Fibroblast of the aortic adventitia (primary cell): ENCODE measurements at regions not wholly inside any gene's neighbourhood (a gene's known extent, or its start where the extent isn't known, plus 50 kb on each side); places are given as distances from the start of the nearest gene placed in this dataset.
A peak's percentile ranks its signal among the peaks of the same experiment; 100 is the strongest.
"Not testable (repeated sequence)": the region's sequence is repeated elsewhere in the genome, so short reads cannot be mapped to it uniquely, and the experiment has no call there.

Experiments
- DNase-seq: peaks from one replicate; pipeline ENCODE4 v3.0.0-alpha.2; 2010; ENCODE audit warnings: low read depth
- H3K4me3 ChIP-seq: 2 replicates; pipeline ENCODE4 v1.5.1; 2011; ENCODE audit warnings: low read depth, mild to moderate bottlenecking, control low read depth, low read length, moderate library complexity
- TF ChIP-seq, protein P1 (sequence below): IDR thresholded peaks from 2 replicates; pipeline ENCODE4 v1.5.1; 2011; ENCODE audit warnings: mild to moderate bottlenecking, low read length, control low read depth, inconsistent platforms; ENCODE audit not compliant: insufficient read depth

DNA sequence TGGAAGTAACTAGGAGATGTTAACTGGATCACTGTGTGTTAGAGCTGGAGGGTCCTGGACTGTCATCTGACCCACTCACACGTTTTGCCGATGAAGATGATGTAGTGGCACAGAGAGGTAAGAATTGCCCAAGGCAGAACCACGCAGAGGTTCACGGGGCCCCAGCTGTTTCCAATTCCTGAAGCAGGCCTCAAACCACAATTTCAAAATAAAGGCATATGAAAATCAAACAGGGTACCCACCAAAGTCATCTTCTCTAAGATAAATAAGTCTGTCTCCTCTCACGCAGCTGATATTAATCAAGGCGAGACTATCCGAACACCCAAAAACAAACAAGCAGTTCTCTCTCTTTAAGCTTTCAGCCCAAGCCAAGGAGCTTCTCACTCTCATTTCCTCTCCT, 113.3 kb upstream of the JCAD start:
- DNase-seq, result no peak

DNA sequence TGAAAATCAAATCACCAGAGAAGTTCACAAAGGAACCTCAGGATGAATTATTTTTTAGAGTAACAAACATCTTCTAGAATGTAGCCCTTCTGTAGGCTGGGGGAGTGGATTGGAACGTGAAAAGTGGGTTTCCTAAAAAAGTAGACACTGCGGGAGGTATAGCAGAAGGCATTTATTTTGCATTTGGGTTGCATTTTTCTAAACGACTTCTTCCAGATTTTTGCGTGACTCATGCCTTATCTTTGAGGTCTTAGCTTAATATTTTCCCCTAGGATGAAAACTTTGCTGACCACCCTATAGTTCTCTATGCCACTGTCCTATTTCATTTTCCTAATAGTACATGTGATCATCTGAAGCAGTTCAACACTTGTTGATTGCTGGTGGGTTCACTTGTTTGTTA, 112.7 kb upstream of the JCAD start:
- no peak for DNase-seq
- TF ChIP-seq, protein P1, sequence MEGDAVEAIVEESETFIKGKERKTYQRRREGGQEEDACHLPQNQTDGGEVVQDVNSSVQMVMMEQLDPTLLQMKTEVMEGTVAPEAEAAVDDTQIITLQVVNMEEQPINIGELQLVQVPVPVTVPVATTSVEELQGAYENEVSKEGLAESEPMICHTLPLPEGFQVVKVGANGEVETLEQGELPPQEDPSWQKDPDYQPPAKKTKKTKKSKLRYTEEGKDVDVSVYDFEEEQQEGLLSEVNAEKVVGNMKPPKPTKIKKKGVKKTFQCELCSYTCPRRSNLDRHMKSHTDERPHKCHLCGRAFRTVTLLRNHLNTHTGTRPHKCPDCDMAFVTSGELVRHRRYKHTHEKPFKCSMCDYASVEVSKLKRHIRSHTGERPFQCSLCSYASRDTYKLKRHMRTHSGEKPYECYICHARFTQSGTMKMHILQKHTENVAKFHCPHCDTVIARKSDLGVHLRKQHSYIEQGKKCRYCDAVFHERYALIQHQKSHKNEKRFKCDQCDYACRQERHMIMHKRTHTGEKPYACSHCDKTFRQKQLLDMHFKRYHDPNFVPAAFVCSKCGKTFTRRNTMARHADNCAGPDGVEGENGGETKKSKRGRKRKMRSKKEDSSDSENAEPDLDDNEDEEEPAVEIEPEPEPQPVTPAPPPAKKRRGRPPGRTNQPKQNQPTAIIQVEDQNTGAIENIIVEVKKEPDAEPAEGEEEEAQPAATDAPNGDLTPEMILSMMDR, result no peak
- H3K4me3 ChIP-seq, result no peak overlapping the region

More for the DNA sequence above, 113.3 kb upstream of the JCAD start:
- TF ChIP-seq, protein P1, result no peak
- H3K4me3 ChIP-seq, result no peak overlapping the region

DNA sequence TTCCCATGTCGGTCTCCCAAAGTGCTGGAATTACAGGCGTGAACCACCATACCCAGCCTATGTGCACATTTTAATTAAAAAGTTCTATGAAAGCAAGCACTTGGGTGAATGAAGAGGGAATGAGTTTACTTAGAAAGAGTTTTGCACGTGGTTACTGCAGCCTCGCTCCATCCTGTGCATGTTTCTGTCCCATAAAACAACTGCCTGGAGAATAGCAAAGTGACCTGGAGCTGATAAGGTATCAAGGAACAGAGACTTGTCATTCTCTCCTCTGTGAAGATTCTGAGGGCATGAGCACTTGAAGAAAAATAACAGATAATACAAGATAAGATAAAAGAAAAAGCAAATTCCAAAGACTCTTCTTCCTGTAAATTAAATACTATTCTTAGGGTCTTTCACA, 112.2 kb upstream of the JCAD start:
- no peak overlapping the region for H3K4me3 ChIP-seq
- DNase-seq, result no peak
- TF ChIP-seq, protein P1, result no peak

DNA sequence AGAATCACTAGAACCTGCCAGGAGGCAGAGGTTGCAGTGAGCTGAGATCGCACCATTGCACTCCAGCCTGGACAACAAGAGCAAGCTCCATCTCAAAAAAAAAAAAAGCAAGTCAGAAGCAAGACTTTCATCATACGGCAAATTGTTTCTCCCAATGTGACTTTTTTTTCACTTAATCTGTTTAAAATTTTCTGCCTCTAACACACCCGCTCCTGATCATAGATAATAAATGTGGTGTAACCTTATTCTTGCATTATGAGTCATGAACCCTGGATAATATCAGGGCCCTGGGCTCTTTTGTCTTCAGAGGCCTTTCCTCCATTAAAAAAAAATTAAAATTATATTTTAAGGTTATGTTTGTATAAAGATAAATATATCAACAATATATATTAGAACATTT, 111.4 kb upstream of the JCAD start:
- DNase-seq, result peak; percentile 92
- no peak overlapping the region for H3K4me3 ChIP-seq
- TF ChIP-seq, protein P1, result no peak

DNA sequence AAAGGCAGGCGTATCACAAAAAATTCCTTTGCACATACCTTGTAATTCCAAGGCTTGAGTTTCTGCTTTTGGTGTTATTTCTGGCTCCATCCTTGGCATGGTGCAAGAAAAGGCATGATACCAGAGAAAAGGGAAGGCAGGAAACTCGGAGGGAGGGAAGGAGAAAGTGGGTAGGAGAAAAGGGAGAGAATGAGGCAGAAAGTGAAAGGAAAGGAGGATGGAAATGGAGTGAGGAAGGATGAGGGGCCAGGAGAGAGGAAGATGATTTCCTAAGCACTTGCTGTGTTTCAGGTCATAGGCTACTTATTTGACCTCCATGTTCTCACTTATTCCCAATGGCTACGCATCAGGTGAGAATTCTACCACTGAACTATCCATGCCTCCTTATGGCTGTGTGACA, 110.8 kb upstream of the JCAD start:
- DNase-seq, result no peak
- TF ChIP-seq, protein P1, result no peak
- H3K4me3 ChIP-seq, result no peak overlapping the region

DNA sequence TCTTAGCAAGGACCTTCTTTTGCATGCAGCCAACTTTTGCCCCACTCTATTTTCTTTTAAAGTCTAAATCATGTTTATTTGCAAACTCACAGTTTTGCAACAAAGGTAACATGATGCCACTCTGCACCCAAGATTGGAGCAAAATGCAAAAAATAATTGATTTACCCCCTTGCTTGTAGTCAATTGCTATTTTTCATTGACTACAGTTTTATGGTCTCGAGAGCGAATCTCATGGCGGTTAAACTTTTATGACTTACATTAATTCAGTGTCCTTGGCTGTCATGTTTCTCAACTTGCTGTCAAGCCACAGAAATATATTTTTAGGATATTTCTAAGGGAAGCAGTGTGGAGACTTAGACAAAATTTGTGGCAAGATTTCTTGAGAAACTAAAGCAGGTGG, 110.0 kb upstream of the JCAD start:
- no peak overlapping the region for H3K4me3 ChIP-seq
- TF ChIP-seq, protein P1, result no peak
- no peak for DNase-seq

DNA sequence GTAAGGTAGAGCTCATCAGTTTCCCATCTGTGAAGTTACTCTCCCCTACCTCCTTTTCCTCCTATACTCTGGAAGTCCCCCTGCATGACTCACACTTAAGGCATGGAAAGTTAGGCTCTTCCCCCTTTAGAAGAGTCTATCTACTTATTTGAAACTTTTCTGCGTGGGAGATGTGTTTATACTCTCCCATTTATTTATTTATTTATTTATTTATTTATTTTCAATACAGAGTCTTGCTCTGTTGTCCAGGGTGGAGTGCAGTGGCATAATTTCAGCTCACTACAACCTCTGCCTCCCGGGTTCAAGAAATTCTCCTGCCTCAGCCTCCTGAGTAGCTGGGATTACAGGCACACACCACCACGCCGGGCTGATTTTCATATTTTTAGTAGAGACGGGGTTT, 107.5 kb upstream of the JCAD start:
- TF ChIP-seq, protein P1, result no peak
- DNase-seq, result no peak

DNA sequence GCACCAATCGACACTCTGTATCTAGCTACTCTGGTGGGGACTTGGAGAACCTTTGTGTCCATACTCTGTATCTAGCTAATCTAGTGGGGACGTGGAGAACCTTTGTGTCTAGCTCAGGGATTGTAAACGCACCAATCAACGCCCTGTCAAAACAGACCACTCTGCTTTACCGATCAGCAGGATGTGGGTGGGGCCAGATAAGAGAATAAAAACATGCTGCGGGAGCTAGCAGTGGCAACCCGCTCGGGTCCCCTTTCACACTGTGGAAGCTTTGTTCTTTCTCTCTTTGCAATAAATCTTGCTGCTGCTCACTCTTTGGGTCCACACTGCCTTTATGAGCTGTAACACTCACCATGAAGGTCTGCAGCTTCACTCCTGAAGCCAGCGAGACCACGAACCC, 104.0 kb upstream of the JCAD start:
- not testable (repeated sequence) for H3K4me3 ChIP-seq, DNase-seq

More for the DNA sequence above, 107.5 kb upstream of the JCAD start:
- H3K4me3 ChIP-seq, result no peak overlapping the region

DNA sequence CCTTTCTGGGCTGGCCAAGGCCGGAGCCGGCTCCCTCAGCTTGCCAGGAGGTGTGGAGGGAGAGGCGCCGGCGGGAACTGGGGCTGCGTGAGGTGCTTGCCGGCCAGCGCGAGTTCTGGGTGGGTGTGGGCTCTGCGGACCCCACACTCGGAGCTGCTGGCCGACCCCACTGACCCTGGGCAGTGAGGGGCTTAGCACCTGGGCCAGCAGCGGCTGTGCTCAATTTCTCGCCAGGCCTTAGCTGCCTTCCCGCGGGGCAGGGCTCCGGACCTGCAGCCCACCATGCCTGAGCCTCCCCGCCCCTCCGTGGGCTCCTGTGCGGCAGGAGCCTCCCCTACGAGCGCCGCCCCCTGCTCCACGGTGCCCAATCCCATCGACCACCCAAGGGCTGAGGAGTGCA, 103.4 kb upstream of the JCAD start:
- DNase-seq, H3K4me3 ChIP-seq: not testable (repeated sequence)
